ENCODE measurements at regions not wholly inside any gene's neighbourhood (a gene's known extent, or its start where the extent isn't known, plus 50 kb on each side); places are given as distances from the start of the nearest gene placed in this dataset.

DNA sequence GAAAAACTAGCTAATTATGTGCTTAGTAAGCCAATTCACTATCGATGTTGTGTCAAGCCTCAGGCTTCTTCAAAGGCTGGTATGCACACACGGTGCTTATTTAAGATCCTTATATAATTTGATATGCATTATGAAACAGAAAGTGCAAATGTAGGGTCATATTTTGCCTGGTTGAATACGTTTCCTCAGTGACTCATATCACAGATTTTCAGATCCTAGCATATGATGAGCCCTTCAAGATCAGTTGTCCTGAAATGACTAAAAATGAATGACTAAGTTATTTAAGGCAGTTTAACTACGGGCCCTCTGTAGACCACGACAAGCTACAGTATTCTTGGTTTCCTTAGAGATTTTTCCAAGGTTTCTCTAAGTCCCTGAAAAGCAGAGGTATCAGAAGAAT is 778.3 kb downstream of the PRELID2 start:
- POLR2A ChIA-PET (ENCODE audit: unreplicated experiment), result no interaction called here
- CTCF ChIA-PET, result no interaction called here
- no peak for TF ChIP-seq EZH2 (IDR thresholded peaks at IDR 0.05; ENCODE audit: low read depth)
- TF ChIP-seq, protein P1, sequence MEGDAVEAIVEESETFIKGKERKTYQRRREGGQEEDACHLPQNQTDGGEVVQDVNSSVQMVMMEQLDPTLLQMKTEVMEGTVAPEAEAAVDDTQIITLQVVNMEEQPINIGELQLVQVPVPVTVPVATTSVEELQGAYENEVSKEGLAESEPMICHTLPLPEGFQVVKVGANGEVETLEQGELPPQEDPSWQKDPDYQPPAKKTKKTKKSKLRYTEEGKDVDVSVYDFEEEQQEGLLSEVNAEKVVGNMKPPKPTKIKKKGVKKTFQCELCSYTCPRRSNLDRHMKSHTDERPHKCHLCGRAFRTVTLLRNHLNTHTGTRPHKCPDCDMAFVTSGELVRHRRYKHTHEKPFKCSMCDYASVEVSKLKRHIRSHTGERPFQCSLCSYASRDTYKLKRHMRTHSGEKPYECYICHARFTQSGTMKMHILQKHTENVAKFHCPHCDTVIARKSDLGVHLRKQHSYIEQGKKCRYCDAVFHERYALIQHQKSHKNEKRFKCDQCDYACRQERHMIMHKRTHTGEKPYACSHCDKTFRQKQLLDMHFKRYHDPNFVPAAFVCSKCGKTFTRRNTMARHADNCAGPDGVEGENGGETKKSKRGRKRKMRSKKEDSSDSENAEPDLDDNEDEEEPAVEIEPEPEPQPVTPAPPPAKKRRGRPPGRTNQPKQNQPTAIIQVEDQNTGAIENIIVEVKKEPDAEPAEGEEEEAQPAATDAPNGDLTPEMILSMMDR (conservative IDR thresholded peaks at IDR 0.05), result no peak

DNA sequence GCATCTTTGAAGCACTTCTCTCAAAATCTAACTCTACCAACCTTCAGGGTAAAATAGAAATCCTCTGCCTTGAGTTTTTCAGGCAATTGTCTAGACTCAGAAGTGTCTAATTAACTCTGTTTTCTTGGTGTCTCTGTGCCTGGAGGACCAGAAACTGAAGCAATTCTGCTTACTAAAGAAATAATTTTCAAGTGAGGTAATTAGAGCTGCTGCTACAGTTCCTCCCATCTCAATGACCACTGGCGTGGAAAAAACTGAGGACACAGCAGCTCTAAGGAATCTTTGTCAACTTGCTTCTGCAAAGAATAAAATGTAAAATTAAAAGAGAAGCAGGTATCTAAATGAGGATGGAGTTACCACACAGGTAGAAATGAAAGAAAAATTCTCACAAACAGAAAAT is 785.0 kb downstream of the PRELID2 start:
- no peak overlapping the region for H3K4me3 ChIP-seq
- intact Hi-C loops (cut with micrococcal nuclease; ENCODE audit: unreplicated experiment), result no loop called here
- H3K27me3 ChIP-seq (ENCODE audit: insufficient read depth, low read depth), result no peaks in the 10 kb centered on the region
- TF ChIP-seq, protein P1 (conservative IDR thresholded peaks at IDR 0.05), result no peak
- no peaks in the 10 kb centered on the region for H3K9me2 ChIP-seq (ENCODE audit: insufficient read depth)
- POLR2A ChIA-PET (ENCODE audit: unreplicated experiment), result no interaction called here
- BruUV-seq (replicated peaks), result no TSS peak
- no peak for DNase-seq
- no peaks in the 10 kb centered on the region for H3K36me3 ChIP-seq (ENCODE audit: low read depth)
- H4K20me1 ChIP-seq (ENCODE audit: insufficient read depth), result no peaks in the 10 kb centered on the region
- H3K4me2 ChIP-seq, result no peak overlapping the region
- H3F3A ChIP-seq (ENCODE audit: insufficient read depth, low read depth), result no peaks in the 10 kb centered on the region
- H3K4me1 ChIP-seq (replicated peaks; ENCODE audit: insufficient read depth), result no peaks in the 10 kb centered on the region
- CTCF ChIA-PET, result no interaction called here
- H3K9me3 ChIP-seq (ENCODE audit: insufficient read depth, low read depth), result no peaks in the 10 kb centered on the region
- no peak overlapping the region for H3K27ac ChIP-seq
- H2AFZ ChIP-seq, result no peak overlapping the region
- no peaks in the 10 kb centered on the region for H3K79me2 ChIP-seq (ENCODE audit: low read depth)

More for the DNA sequence above, 778.3 kb downstream of the PRELID2 start:
- Histone ChIP-seq H4K20me1 (ENCODE audit: insufficient read depth) (no peaks in the 10 kb centered on the region), H3K4me2 (peak overlapping the region; percentile 24; the same call in 1 of the 2 replicates), H3K9me3 (ENCODE audit: insufficient read depth, low read depth) (no peaks in the 10 kb centered on the region; the same call in 1 of the 2 replicates), H3K36me3 (ENCODE audit: low read depth) (no peaks in the 10 kb centered on the region), H2AFZ (no peak overlapping the region), H3K4me1 (replicated peaks; ENCODE audit: insufficient read depth) (no peaks in the 10 kb centered on the region), H3K27me3 (ENCODE audit: insufficient read depth, low read depth) (no peaks in the 10 kb centered on the region), H3K27ac (no peak overlapping the region), H3K79me2 (ENCODE audit: low read depth) (no peaks in the 10 kb centered on the region), H3F3A (ENCODE audit: insufficient read depth, low read depth) (no peaks in the 10 kb centered on the region), H3K4me3 (no peak overlapping the region), H3K9me2 (ENCODE audit: insufficient read depth) (no peaks in the 10 kb centered on the region)
- intact Hi-C loops (cut with micrococcal nuclease; ENCODE audit: unreplicated experiment), result no loop called here
- no TSS peak for BruUV-seq (replicated peaks)
- no peak for DNase-seq

DNA sequence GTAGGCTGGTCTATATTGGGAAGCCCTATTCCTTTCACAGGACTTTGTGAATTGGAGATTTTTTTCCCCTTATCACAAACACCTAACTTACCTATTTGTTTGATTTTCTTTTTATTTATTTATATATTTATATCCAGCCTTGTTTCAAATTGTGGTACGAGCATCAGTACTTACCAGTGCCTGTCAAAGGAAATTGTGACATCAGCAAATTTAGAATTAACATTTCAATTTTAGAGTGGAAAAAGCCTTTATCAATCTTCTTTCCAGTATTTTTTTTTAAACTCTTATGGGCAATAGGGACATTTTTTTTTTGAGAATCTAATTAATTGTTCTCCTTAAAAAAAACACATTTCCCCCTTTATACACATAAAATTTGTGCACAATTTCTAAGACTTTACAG is 790.2 kb downstream of the PRELID2 start:
- Histone ChIP-seq H3K27me3 (ENCODE audit: insufficient read depth, low read depth) (no peaks in the 10 kb centered on the region), H2AFZ (no peak overlapping the region), H3K79me2 (ENCODE audit: low read depth) (no peaks in the 10 kb centered on the region), H3K27ac (no peak overlapping the region), H3F3A (ENCODE audit: insufficient read depth, low read depth) (no peaks in the 10 kb centered on the region), H3K4me3 (no peak overlapping the region), H3K9me2 (ENCODE audit: insufficient read depth) (no peaks in the 10 kb centered on the region), H3K4me2 (no peak overlapping the region), H4K20me1 (ENCODE audit: insufficient read depth) (no peaks in the 10 kb centered on the region), H3K36me3 (ENCODE audit: low read depth) (no peaks in the 10 kb centered on the region), H3K4me1 (replicated peaks; ENCODE audit: insufficient read depth) (no peaks in the 10 kb centered on the region), H3K9me3 (ENCODE audit: insufficient read depth, low read depth) (no peaks in the 10 kb centered on the region)
- intact Hi-C loops (cut with micrococcal nuclease; ENCODE audit: unreplicated experiment), result no loop called here
- TF ChIP-seq, protein P1 (conservative IDR thresholded peaks at IDR 0.05), result no peak
- TF ChIP-seq EZH2 (IDR thresholded peaks at IDR 0.05; ENCODE audit: low read depth), result no peak
- no TSS peak for BruUV-seq (replicated peaks)
- POLR2A ChIA-PET (ENCODE audit: unreplicated experiment), result no interaction called here
- DNase-seq, result no peak
- CTCF ChIA-PET, result no interaction called here
